ENCODE measurements at regions not wholly inside any gene's neighbourhood (a gene's known extent, or its start where the extent isn't known, plus 50 kb on each side); places are given as distances from the start of the nearest gene placed in this dataset.

- no peaks in the 10 kb centered on the region for H3K4me1 Mint-ChIP-seq
- peaks cover 9% of the 10 kb centered on the region for H3K27me3 Mint-ChIP-seq
- H3K27ac Mint-ChIP-seq: no peak overlapping the region
- no peak overlapping the region for H3K4me3 Mint-ChIP-seq
- no peaks in the 10 kb centered on the region for H3K9me3 Mint-ChIP-seq
- no peaks in the 10 kb centered on the region for H3K36me3 Mint-ChIP-seq
- DNase-seq: no peak
- POLR2A ChIA-PET: no interaction called here
- no peak for ATAC-seq (ENCODE audit: low read depth)
Observed at GRCh38 chr13:78830508-78830907, 171.6 kb upstream of the OBI1 start.

GRCh38 chr13:78829821-78830220 is 170.9 kb upstream of the OBI1 start:
- H3K27me3 Mint-ChIP-seq: peaks cover 9% of the 10 kb centered on the region
- ATAC-seq (ENCODE audit: low read depth) (no peak), DNase-seq (no peak)
- no peaks in the 10 kb centered on the region for H3K4me1 Mint-ChIP-seq
- POLR2A ChIA-PET: no interaction called here
- H3K9me3 Mint-ChIP-seq: no peaks in the 10 kb centered on the region
- no peak overlapping the region for H3K27ac Mint-ChIP-seq
- no peak overlapping the region for H3K4me3 Mint-ChIP-seq
- H3K36me3 Mint-ChIP-seq: no peaks in the 10 kb centered on the region

GRCh38 chr13:78827471-78827870 is 168.5 kb upstream of the OBI1 start:
- DNase-seq (no peak), ATAC-seq (ENCODE audit: low read depth) (no peak)
- H3K27ac Mint-ChIP-seq: no peak overlapping the region
- POLR2A ChIA-PET: no interaction called here
- no peaks in the 10 kb centered on the region for H3K9me3 Mint-ChIP-seq
- H3K4me1 Mint-ChIP-seq: no peaks in the 10 kb centered on the region
- no peaks in the 10 kb centered on the region for H3K36me3 Mint-ChIP-seq
- peaks cover 6% of the 10 kb centered on the region for H3K27me3 Mint-ChIP-seq
- no peak overlapping the region for H3K4me3 Mint-ChIP-seq

- POLR2A ChIA-PET: no interaction called here
- no peak overlapping the region for H3K4me3 Mint-ChIP-seq
- no peaks in the 10 kb centered on the region for H3K9me3 Mint-ChIP-seq
- peaks cover 6% of the 10 kb centered on the region for H3K27me3 Mint-ChIP-seq
- H3K27ac Mint-ChIP-seq: no peak overlapping the region
- H3K4me1 Mint-ChIP-seq: no peaks in the 10 kb centered on the region
- ATAC-seq (ENCODE audit: low read depth) (no peak), DNase-seq (no peak)
- H3K36me3 Mint-ChIP-seq: no peaks in the 10 kb centered on the region
Observed at GRCh38 chr13:78826936-78827335, 168.0 kb upstream of the OBI1 start.

GRCh38 chr13:78826312-78826711 is 167.4 kb upstream of the OBI1 start:
- ATAC-seq (ENCODE audit: low read depth): no peak
- H3K27ac Mint-ChIP-seq: no peak overlapping the region
- no peaks in the 10 kb centered on the region for H3K9me3 Mint-ChIP-seq
- H3K4me3 Mint-ChIP-seq: no peak overlapping the region
- H3K4me1 Mint-ChIP-seq: no peaks in the 10 kb centered on the region
- no peak for DNase-seq
- POLR2A ChIA-PET: no interaction called here
- H3K27me3 Mint-ChIP-seq: peaks cover 8% of the 10 kb centered on the region
- H3K36me3 Mint-ChIP-seq: no peaks in the 10 kb centered on the region

- DNase-seq (no peak), ATAC-seq (ENCODE audit: low read depth) (no peak)
- Mint-ChIP-seq H3K27ac (no peak overlapping the region), H3K36me3 (no peaks in the 10 kb centered on the region), H3K4me1 (no peaks in the 10 kb centered on the region), H3K4me3 (no peak overlapping the region), H3K27me3 (peaks cover 2% of the 10 kb centered on the region), H3K9me3 (no peaks in the 10 kb centered on the region)
- POLR2A ChIA-PET: no interaction called here
Observed at GRCh38 chr13:78820541-78820940, 161.6 kb upstream of the OBI1 start.

- no peak overlapping the region for H3K4me3 Mint-ChIP-seq
- H3K9me3 Mint-ChIP-seq: no peaks in the 10 kb centered on the region
Observed at GRCh38 chr13:78816592-78816991, 157.6 kb upstream of the OBI1 start.

GRCh38 chr13:78816154-78816553 is 157.2 kb upstream of the OBI1 start:
- POLR2A ChIA-PET: no interaction called here
- no peaks in the 10 kb centered on the region for H3K9me3 Mint-ChIP-seq
- no peaks in the 10 kb centered on the region for H3K4me1 Mint-ChIP-seq

More at GRCh38 chr13:78816592-78816991, 157.6 kb upstream of the OBI1 start:
- Mint-ChIP-seq H3K27me3 (peaks cover 1% of the 10 kb centered on the region), H3K36me3 (no peaks in the 10 kb centered on the region), H3K27ac (no peak overlapping the region), H3K4me1 (no peaks in the 10 kb centered on the region)
- POLR2A ChIA-PET: no interaction called here
- no peak for ATAC-seq (ENCODE audit: low read depth)
- no peak for DNase-seq

GRCh38 chr13:78806457-78806856 is 147.5 kb upstream of the OBI1 start:
- no peaks in the 10 kb centered on the region for H3K36me3 Mint-ChIP-seq
- H3K4me3 Mint-ChIP-seq: no peak overlapping the region

More at GRCh38 chr13:78816154-78816553, 157.2 kb upstream of the OBI1 start:
- H3K4me3 Mint-ChIP-seq: no peak overlapping the region
- DNase-seq (no peak), ATAC-seq (ENCODE audit: low read depth) (no peak)
- no peaks in the 10 kb centered on the region for H3K36me3 Mint-ChIP-seq
- no peak overlapping the region for H3K27ac Mint-ChIP-seq
- peaks cover 2% of the 10 kb centered on the region for H3K27me3 Mint-ChIP-seq

GRCh38 chr13:78802912-78803311 is 144.0 kb upstream of the OBI1 start:
- POLR2A ChIA-PET: no interaction called here
- ATAC-seq (ENCODE audit: low read depth): no peak
- Mint-ChIP-seq H3K27me3 (no peaks in the 10 kb centered on the region), H3K4me1 (no peaks in the 10 kb centered on the region), H3K9me3 (no peaks in the 10 kb centered on the region), H3K27ac (no peak overlapping the region), H3K36me3 (no peaks in the 10 kb centered on the region), H3K4me3 (no peak overlapping the region)
- no peak for DNase-seq

More at GRCh38 chr13:78806457-78806856, 147.5 kb upstream of the OBI1 start:
- POLR2A ChIA-PET: no interaction called here
- no peak overlapping the region for H3K27ac Mint-ChIP-seq
- ATAC-seq (ENCODE audit: low read depth) (no peak), DNase-seq (no peak)
- H3K4me1 Mint-ChIP-seq: no peaks in the 10 kb centered on the region
- H3K9me3 Mint-ChIP-seq: no peaks in the 10 kb centered on the region
- H3K27me3 Mint-ChIP-seq: peaks cover 3% of the 10 kb centered on the region

- H3K9me3 Mint-ChIP-seq: no peaks in the 10 kb centered on the region
- DNase-seq (no peak), ATAC-seq (ENCODE audit: low read depth) (no peak)
- H3K4me3 Mint-ChIP-seq: no peak overlapping the region
- H3K36me3 Mint-ChIP-seq: no peaks in the 10 kb centered on the region
- peaks cover 16% of the 10 kb centered on the region for H3K27me3 Mint-ChIP-seq
- no peak overlapping the region for H3K27ac Mint-ChIP-seq
- H3K4me1 Mint-ChIP-seq: peaks cover 2% of the 10 kb centered on the region
- POLR2A ChIA-PET: no interaction called here
Observed at GRCh38 chr13:78787190-78787589, 128.2 kb upstream of the OBI1 start.

- Mint-ChIP-seq H3K4me1 (peaks cover 2% of the 10 kb centered on the region), H3K27ac (no peak overlapping the region), H3K9me3 (no peaks in the 10 kb centered on the region), H3K4me3 (no peak overlapping the region), H3K36me3 (no peaks in the 10 kb centered on the region), H3K27me3 (peaks cover 21% of the 10 kb centered on the region)
- POLR2A ChIA-PET: no interaction called here
- DNase-seq (no peak), ATAC-seq (ENCODE audit: low read depth) (no peak)
Observed at GRCh38 chr13:78786459-78786858, 127.5 kb upstream of the OBI1 start.

- H3K36me3 Mint-ChIP-seq: no peaks in the 10 kb centered on the region
- POLR2A ChIA-PET: no interaction called here
- no peak for DNase-seq
- H3K9me3 Mint-ChIP-seq: no peaks in the 10 kb centered on the region
- no peak for ATAC-seq (ENCODE audit: low read depth)
- peaks cover 21% of the 10 kb centered on the region for H3K27me3 Mint-ChIP-seq
- no peak overlapping the region for H3K27ac Mint-ChIP-seq
- H3K4me1 Mint-ChIP-seq: peaks cover 2% of the 10 kb centered on the region
- no peak overlapping the region for H3K4me3 Mint-ChIP-seq
Observed at GRCh38 chr13:78785764-78786163, 126.8 kb upstream of the OBI1 start.

GRCh38 chr13:78784014-78784750 is 125.2 kb upstream of the OBI1 start:
- H3K36me3 Mint-ChIP-seq: no peaks in the 10 kb centered on the region
- H3K27ac Mint-ChIP-seq: no peak overlapping the region
- H3K4me1 Mint-ChIP-seq: peaks cover 2% of the 10 kb centered on the region
- no peaks in the 10 kb centered on the region for H3K9me3 Mint-ChIP-seq
- ATAC-seq (ENCODE audit: low read depth) (no peak), DNase-seq (no peak)
- no peak overlapping the region for H3K4me3 Mint-ChIP-seq
- POLR2A ChIA-PET: no interaction called here
- peaks cover 15% of the 10 kb centered on the region for H3K27me3 Mint-ChIP-seq

GRCh38 chr13:78780708-78781107 is 121.8 kb upstream of the OBI1 start:
- no peak overlapping the region for H3K4me3 Mint-ChIP-seq
- H3K27me3 Mint-ChIP-seq: peaks cover 13% of the 10 kb centered on the region
- H3K36me3 Mint-ChIP-seq: no peaks in the 10 kb centered on the region
- H3K4me1 Mint-ChIP-seq: no peaks in the 10 kb centered on the region
- no peak for ATAC-seq (ENCODE audit: low read depth)
- no peaks in the 10 kb centered on the region for H3K9me3 Mint-ChIP-seq
- POLR2A ChIA-PET: no interaction called here
- no peak overlapping the region for H3K27ac Mint-ChIP-seq
- no peak for DNase-seq
